Adrenal gland (tissue), 9 donors: ENCODE measurements at regions not wholly inside any gene's neighbourhood (a gene's known extent, or its start where the extent isn't known, plus 50 kb on each side); places are given as distances from the start of the nearest gene placed in this dataset.

Source experiments
- DNase-seq, 7 donors: peaks; one replicate each; pipeline ENCODE4 v3.0.0-alpha.2; 2019 to 2020
- H3K27ac ChIP-seq, 5 donors: fragments of 200-600 bp; sonication (generic) in 4 of 5; 1 replicate in 3 of 5; 2 replicates in 2 of 5; pipeline versions ENCODE4 v1.5.1 to v1.8.0; 2016 to 2020; ENCODE audit warnings: mild to moderate bottlenecking in 1 of 5
- H3K27me3 ChIP-seq: fragments of 200-600 bp; 2 replicates; pipeline ENCODE4 v1.8.0; 2021
- H3K36me3 ChIP-seq, 2 donors: fragments of 200-600 bp; replicated peaks in 1 of 2; 1 replicate in 1 of 2; 2 replicates in 1 of 2; pipeline versions ENCODE4 v1.5.1 to v1.8.0; 2018 to 2022
- H3K4me1 ChIP-seq, 2 donors: fragments of 200-600 bp; replicated peaks in 1 of 2; 1 replicate in 1 of 2; 2 replicates in 1 of 2; pipeline versions ENCODE4 v1.5.1 to v1.8.0; 2018 to 2021
- H3K4me3 ChIP-seq, 4 donors: fragments of 200-600 bp; sonication (generic) in 3 of 4; one replicate each; pipeline ENCODE4 v1.5.1; 2016 to 2018
- H3K9me3 ChIP-seq, 3 donors: fragments of 200-600 bp; sonication (generic) in 1 of 3; replicated peaks in 1 of 3; 1 replicate in 2 of 3; 2 replicates in 1 of 3; pipeline versions ENCODE4 v1.5.1 to v1.8.0; 2016 to 2021
- POLR2A ChIP-seq, 2 donors: fragments of 450-650 bp; IDR thresholded peaks; one replicate each; pipeline ENCODE4 v1.6.1; 2017; ENCODE audit warnings: antibody characterized with exemption in 2 of 2, mild to moderate bottlenecking in 2 of 2, moderate library complexity in 1 of 2
- WGBS, 4 donors: extraction: QIAGEN DNeasy Blood & Tissue Kit in 2 of 4; methylation state at CpG; one replicate each; pipeline versions ENCODE4 v1.1.5 to v1.1.7; 2013 to 2017; 5-methylcytosine and 5-hydroxymethylcytosine counted together
- intact Hi-C, 2 donors: fragments of 100-400 bp; cut with DNase I; formaldehyde crosslinking; loops; one replicate each; pipeline versions ENCODE4 v1.14.1 to v1.15.0; 2022 to 2023
- TF ChIP-seq, protein P1 (sequence below), 6 experiments: fragments of 450-650 bp in 4 of 6; fragments of 200-600 bp in 2 of 6; sonication (generic) in 1 of 6; IDR thresholded peaks; 1 replicate in 5 of 6; 2 replicates in 1 of 6; pipeline versions ENCODE4 v1.5.1 to v1.8.0; 2016 to 2021; ENCODE audit warnings: antibody characterized with exemption in 6 of 6, mild to moderate bottlenecking in 2 of 6, moderate library complexity in 1 of 6
- donor health status: healthy with polysubstance abuse.
- donor health status: Bipolar disorder and iron deficiency.
- donor health status: DM: yes; HTN: yes; CAD: no.
- donor health status: DM: no; HTN: no; CAD: no.
- donor health status: DM: no; HTN: no; CAD: no.

DNA sequence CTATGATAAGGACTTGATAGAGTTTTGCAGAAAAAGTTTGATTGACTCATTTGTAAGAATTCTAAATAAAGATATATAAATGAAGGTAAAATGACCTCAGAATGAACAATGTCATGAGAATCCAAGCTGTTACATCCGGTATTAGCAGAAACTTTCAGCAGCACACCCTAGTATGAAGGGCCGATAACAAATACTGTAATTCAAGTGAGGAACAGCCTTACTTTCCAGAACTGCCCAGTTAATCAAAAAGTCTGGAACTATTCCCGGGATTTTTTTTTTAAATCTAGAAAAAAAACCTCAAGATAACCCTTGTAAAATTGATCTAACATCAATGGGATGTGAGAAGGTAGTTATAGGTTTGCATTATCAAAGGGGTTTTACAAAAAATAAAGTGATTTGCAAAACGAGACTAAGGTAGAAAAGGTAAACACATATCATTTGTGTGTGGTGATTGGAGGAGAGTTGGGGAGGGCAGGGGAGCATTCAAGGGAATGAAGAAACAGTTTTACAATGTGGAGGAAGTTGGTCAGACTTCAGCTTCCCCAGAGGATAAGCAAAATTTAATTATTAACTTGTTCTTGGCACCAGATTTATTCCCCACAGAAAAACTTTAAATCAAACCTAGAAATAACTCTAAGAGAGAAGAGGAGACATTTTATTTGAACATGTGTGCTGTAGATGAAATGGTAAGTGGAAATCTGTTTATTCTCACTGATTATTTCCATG lies 75.9 kb upstream of the VCAM1 start:
- Histone ChIP-seq H3K27ac (peak overlapping the region in 2 of 5 donors; percentile 25 to 66), H3K36me3 (no peaks in the 10 kb centered on the region), H3K27me3 (no peaks in the 10 kb centered on the region), H3K4me1 (peaks cover 9 to 12% of the 10 kb centered on the region in 2 donors), H3K9me3 (no peaks in the 10 kb centered on the region), H3K4me3 (no peak overlapping the region)
- peak in 2 of 7 donors; percentile 27 to 32 for DNase-seq
- 15 to 20% (median 16%) methylated on average over 4 of the region's 4 CpGs for WGBS, 4 donors
- intact Hi-C loops = loop anchor here in 1 of 2 donors (10.0 kb wide), 1 partner anchor 61 kb away; no protein-coding TSS in a partner anchor
- TF ChIP-seq, protein P1, sequence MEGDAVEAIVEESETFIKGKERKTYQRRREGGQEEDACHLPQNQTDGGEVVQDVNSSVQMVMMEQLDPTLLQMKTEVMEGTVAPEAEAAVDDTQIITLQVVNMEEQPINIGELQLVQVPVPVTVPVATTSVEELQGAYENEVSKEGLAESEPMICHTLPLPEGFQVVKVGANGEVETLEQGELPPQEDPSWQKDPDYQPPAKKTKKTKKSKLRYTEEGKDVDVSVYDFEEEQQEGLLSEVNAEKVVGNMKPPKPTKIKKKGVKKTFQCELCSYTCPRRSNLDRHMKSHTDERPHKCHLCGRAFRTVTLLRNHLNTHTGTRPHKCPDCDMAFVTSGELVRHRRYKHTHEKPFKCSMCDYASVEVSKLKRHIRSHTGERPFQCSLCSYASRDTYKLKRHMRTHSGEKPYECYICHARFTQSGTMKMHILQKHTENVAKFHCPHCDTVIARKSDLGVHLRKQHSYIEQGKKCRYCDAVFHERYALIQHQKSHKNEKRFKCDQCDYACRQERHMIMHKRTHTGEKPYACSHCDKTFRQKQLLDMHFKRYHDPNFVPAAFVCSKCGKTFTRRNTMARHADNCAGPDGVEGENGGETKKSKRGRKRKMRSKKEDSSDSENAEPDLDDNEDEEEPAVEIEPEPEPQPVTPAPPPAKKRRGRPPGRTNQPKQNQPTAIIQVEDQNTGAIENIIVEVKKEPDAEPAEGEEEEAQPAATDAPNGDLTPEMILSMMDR (IDR thresholded peaks at IDR 0.05) = no peak
- no peak for TF ChIP-seq POLR2A (IDR thresholded peaks at IDR 0.05)

GRCh38 chr1:100646001-100646400 lies 73.5 kb upstream of the VCAM1 start:
- TF ChIP-seq POLR2A (IDR thresholded peaks at IDR 0.05) = no peak
- TF ChIP-seq, protein P1 (IDR thresholded peaks at IDR 0.05) = no peak
- no peak overlapping the region for H3K4me3 ChIP-seq
- no peaks in the 10 kb centered on the region for H3K27me3 ChIP-seq
- intact Hi-C loops = loop anchor here in 1 of 2 donors (10.0 kb wide), 1 partner anchor 59 kb away; no protein-coding TSS in a partner anchor
- DNase-seq = no peak
- no peaks in the 10 kb centered on the region for H3K9me3 ChIP-seq
- peaks cover 9 to 12% of the 10 kb centered on the region in 2 donors for H3K4me1 ChIP-seq
- H3K27ac ChIP-seq = no peak overlapping the region
- 71 to 84% (median 76%) methylated on average over 4 of the region's 4 CpGs for WGBS, 4 donors
- H3K36me3 ChIP-seq = no peaks in the 10 kb centered on the region

GRCh38 chr1:100649146-100649545 lies 70.4 kb upstream of the VCAM1 start:
- Histone ChIP-seq H3K4me1 (no peaks in the 10 kb centered on the region), H3K36me3 (no peaks in the 10 kb centered on the region), H3K27ac (no peak overlapping the region), H3K4me3 (no peak overlapping the region), H3K27me3 (no peaks in the 10 kb centered on the region), H3K9me3 (no peaks in the 10 kb centered on the region)
- intact Hi-C loops = loop anchor here in 1 of 2 donors (10.0 kb wide), 1 partner anchor 56 kb away; no protein-coding TSS in a partner anchor
- no peak for DNase-seq
- TF ChIP-seq, protein P1 (IDR thresholded peaks at IDR 0.05) = no peak
- TF ChIP-seq POLR2A (IDR thresholded peaks at IDR 0.05) = no peak
- WGBS, 4 donors = 77 to 97% (median 89%) methylated on average over 1 of the region's 1 CpG

- Histone ChIP-seq H3K27ac (peak overlapping the region in 2 of 5 donors; percentile 11 to 67), H3K27me3 (no peaks in the 10 kb centered on the region), H3K9me3 (no peaks in the 10 kb centered on the region), H3K4me3 (peak overlapping the region in 1 of 4 donors; percentile 7), H3K36me3 (no peaks in the 10 kb centered on the region), H3K4me1 (peaks cover 5 to 21% of the 10 kb centered on the region in 2 donors)
- TF ChIP-seq POLR2A (IDR thresholded peaks at IDR 0.05) = no peak
- TF ChIP-seq, protein P1 (IDR thresholded peaks at IDR 0.05) = no peak
- WGBS, 4 donors = 51 to 57% (median 56%) methylated on average over 10 of the region's 10 CpGs
- peak in 5 of 7 donors; percentile 33 to 61 (median 42) for DNase-seq
- intact Hi-C loops = no loop called here
Observed at GRCh38 chr1:100657876-100658715, 61.4 kb upstream of the VCAM1 start.
